ENCODE measurements at regions not wholly inside any gene's neighbourhood (a gene's known extent, or its start where the extent isn't known, plus 50 kb on each side); places are given as distances from the start of the nearest gene placed in this dataset.

GRCh38 chr5:6302075-6302474 lies 76.3 kb downstream of the MED10 start:
- TF ChIP-seq POLR2AphosphoS5 (IDR thresholded peaks at IDR 0.05): no peak
- TF ChIP-seq CTCF (IDR thresholded peaks at IDR 0.05): no peak
- TF ChIP-seq POLR2A (IDR thresholded peaks at IDR 0.05): no peak

Data from breast epithelium (tissue), 3 donors.